ENCODE measurements at regions not wholly inside any gene's neighbourhood (a gene's known extent, or its start where the extent isn't known, plus 50 kb on each side); places are given as distances from the start of the nearest gene placed in this dataset.

DNA sequence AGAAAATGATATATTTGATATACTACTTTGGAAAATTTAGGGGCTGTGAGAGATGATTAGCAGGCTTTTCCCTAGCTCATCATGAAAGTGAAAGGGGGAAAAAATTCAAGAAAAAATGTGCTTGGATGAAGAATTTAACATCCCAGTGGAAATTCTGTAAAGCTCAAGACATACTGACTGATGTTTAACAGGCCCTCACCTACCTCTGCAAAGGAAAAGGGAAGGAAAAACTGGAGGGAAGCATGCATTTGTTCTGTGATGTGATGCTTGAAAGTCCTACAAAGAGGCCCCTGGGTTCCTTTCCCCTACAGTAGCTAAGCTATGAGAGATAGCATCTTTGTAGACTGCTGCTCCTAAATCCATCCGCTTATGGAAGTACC is 364.1 kb downstream of the PDGFC start:
- CTCF ChIA-PET = no interaction called here
- Histone ChIP-seq H3K27ac (ENCODE audit: low read depth, low read length) (no peak overlapping the region), H3K4me2 (ENCODE audit: low read length) (no peak overlapping the region), H4K20me1 (ENCODE audit: insufficient read depth) (no peaks in the 10 kb centered on the region), H3K79me2 (ENCODE audit: insufficient read depth, low read length) (no peaks in the 10 kb centered on the region), H3K9me3 (ENCODE audit: control insufficient read depth in 1 of 2, insufficient read depth in 1 of 2, low read depth in 1 of 2, low read length in 2 of 2) (no peaks in the 10 kb centered on the region), H3K4me1 (ENCODE audit: control insufficient read depth in 1 of 2, insufficient read depth in 2 of 2, low read length in 2 of 2) (peaks cover 0 to 6% of the 10 kb centered on the region in 2 experiments; a peak in 1 of 4 replicates), H2AFZ (ENCODE audit: low read depth, low read length, poor library complexity, severe bottlenecking) (no peak overlapping the region), H3K36me3 (ENCODE audit: control insufficient read depth in 1 of 2, insufficient read depth in 2 of 2, low read length in 2 of 2) (no peaks in the 10 kb centered on the region), H3K9ac (ENCODE audit: low read length) (no peak overlapping the region), H3K9me2 (ENCODE audit: insufficient read depth) (no peaks in the 10 kb centered on the region), H3K27me3 (ENCODE audit: insufficient read depth, low read length) (no peaks in the 10 kb centered on the region), H3K4me3 (replicated peaks in 1 of 2; ENCODE audit: low read depth in 1 of 2, low read length in 2 of 2) (no peak overlapping the region)
- intact Hi-C loops (cut with micrococcal nuclease) = no loop called here
- POLR2A ChIA-PET = no interaction called here
- RAD21 ChIA-PET (ENCODE audit: low non-redundant PET in 1 of 2, low total read pairs in 2 of 2, uncharacterized antibody in 2 of 2, unreplicated experiment in 2 of 2) = no interaction called here
- TF ChIP-seq, protein P1, sequence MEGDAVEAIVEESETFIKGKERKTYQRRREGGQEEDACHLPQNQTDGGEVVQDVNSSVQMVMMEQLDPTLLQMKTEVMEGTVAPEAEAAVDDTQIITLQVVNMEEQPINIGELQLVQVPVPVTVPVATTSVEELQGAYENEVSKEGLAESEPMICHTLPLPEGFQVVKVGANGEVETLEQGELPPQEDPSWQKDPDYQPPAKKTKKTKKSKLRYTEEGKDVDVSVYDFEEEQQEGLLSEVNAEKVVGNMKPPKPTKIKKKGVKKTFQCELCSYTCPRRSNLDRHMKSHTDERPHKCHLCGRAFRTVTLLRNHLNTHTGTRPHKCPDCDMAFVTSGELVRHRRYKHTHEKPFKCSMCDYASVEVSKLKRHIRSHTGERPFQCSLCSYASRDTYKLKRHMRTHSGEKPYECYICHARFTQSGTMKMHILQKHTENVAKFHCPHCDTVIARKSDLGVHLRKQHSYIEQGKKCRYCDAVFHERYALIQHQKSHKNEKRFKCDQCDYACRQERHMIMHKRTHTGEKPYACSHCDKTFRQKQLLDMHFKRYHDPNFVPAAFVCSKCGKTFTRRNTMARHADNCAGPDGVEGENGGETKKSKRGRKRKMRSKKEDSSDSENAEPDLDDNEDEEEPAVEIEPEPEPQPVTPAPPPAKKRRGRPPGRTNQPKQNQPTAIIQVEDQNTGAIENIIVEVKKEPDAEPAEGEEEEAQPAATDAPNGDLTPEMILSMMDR (IDR thresholded peaks at IDR 0.05 in 2 of 3, conservative IDR thresholded peaks at IDR 0.05 in 1 of 3; ENCODE audit: borderline replicate concordance in 1 of 3, insufficient read depth in 1 of 3, low read depth in 2 of 3, low read length in 2 of 3) = no peak
- TF ChIP-seq SIN3A (IDR thresholded peaks at IDR 0.05; ENCODE audit: low read depth) (no peak), ZNF274 (IDR thresholded peaks at IDR 0.05; ENCODE audit: low read depth, low read length) (no peak), POLR2A (IDR thresholded peaks at IDR 0.05; ENCODE audit: borderline replicate concordance, extremely low read depth, insufficient read depth, insufficient read length) (no peak), ELF1 (IDR thresholded peaks at IDR 0.05; ENCODE audit: borderline replicate concordance, low read depth) (no peak), RAD21 (IDR thresholded peaks at IDR 0.05; ENCODE audit: low read depth) (no peak), EZH2phosphoT487 (IDR thresholded peaks at IDR 0.05; ENCODE audit: borderline replicate concordance) (no peak), POLR2AphosphoS5 (IDR thresholded peaks at IDR 0.05; ENCODE audit: low read depth, low read length) (no peak), EGR1 (IDR thresholded peaks at IDR 0.05; ENCODE audit: low read depth) (no peak)
- TF ChIP-seq, protein P2, sequence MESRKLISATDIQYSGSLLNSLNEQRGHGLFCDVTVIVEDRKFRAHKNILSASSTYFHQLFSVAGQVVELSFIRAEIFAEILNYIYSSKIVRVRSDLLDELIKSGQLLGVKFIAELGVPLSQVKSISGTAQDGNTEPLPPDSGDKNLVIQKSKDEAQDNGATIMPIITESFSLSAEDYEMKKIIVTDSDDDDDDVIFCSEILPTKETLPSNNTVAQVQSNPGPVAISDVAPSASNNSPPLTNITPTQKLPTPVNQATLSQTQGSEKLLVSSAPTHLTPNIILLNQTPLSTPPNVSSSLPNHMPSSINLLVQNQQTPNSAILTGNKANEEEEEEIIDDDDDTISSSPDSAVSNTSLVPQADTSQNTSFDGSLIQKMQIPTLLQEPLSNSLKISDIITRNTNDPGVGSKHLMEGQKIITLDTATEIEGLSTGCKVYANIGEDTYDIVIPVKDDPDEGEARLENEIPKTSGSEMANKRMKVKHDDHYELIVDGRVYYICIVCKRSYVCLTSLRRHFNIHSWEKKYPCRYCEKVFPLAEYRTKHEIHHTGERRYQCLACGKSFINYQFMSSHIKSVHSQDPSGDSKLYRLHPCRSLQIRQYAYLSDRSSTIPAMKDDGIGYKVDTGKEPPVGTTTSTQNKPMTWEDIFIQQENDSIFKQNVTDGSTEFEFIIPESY (IDR thresholded peaks at IDR 0.05; ENCODE audit: extremely low read depth, insufficient replicate concordance, low read length) = no peak
- ATAC-seq (no peak), DNase-seq (ENCODE audit: low read depth, low spot score) (no peak)
- BruUV-seq (replicated peaks) = no TSS peak

All from HCT116 (cell line).